ENCODE measurements at regions not wholly inside any gene's neighbourhood (a gene's known extent, or its start where the extent isn't known, plus 50 kb on each side); places are given as distances from the start of the nearest gene placed in this dataset.

DNA sequence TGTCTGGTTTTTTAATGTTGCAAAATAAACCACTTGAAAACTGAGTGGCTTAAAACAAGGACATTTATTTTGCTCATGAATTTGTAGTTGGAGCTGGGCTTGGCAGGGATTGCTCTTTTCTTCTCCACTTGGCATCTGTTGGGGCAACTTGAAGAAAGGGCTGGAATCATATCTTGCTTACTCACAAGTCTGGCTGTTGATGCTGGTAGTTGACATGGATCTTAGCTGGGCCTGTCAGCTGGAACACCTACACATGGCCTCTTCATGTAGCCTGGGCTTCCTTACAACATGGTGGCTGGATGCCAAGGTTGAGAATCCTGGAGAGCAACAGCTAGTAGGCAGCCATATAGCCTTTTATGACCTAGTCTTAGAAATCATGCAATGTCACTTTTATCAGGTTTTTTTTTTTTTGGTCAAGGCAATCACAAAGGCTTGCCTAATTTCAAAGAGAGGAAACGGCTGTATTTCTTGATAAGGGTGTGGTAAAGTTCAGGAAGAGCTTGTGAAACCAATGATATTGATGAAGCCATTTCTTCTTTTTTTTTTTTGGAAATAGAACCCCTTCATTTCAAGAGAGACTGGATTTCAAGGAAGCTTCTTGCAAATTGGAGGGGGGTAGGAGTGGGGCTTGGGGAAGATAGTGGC, 262.1 kb downstream of the IL20RB start:
- Histone ChIP-seq H3K4me3 (no peak overlapping the region), H3K36me3 (ENCODE audit: control insufficient read depth in 4 of 4, insufficient read depth in 4 of 4, low read length in 4 of 4) (no peaks in the 10 kb centered on the region), H3K27ac (ENCODE audit: low read depth in 1 of 2, low read length in 1 of 2) (no peak overlapping the region), H3K9ac (ENCODE audit: insufficient read depth in 1 of 2, low read length in 2 of 2) (no peak overlapping the region), H3K9me3 (ENCODE audit: control insufficient read depth in 4 of 4, insufficient read depth in 3 of 4, low read length in 3 of 4) (peaks cover 0 to 5% (median 1%) of the 10 kb centered on the region in 4 donors), H3K4me1 (ENCODE audit: control insufficient read depth in 5 of 5, insufficient read depth in 5 of 5, low read length in 5 of 5) (no peaks in the 10 kb centered on the region), H3K27me3 (ENCODE audit: control insufficient read depth in 3 of 3, insufficient read depth in 3 of 3, low read length in 2 of 3) (no peaks in the 10 kb centered on the region)
- WGBS, 2 donors = 39 to 63% methylated on average over 1 of the region's 1 CpG
- ATAC-seq (ENCODE audit: insufficient read depth, low FRiP score) (no peak), DNase-seq (no peak)
- no peak for TF ChIP-seq CTCF (IDR thresholded peaks at IDR 0.05; ENCODE audit: control extremely low read depth, extremely low read depth)

GRCh38 chr3:137222736-137223225, 265.0 kb downstream of the IL20RB start:
- no peaks in the 10 kb centered on the region for H3K4me1 ChIP-seq (ENCODE audit: control insufficient read depth in 5 of 5, insufficient read depth in 5 of 5, low read length in 5 of 5)
- no peak overlapping the region for H3K4me3 ChIP-seq
- no peak overlapping the region for H3K9ac ChIP-seq (ENCODE audit: insufficient read depth in 1 of 2, low read length in 2 of 2)
- H3K27me3 ChIP-seq (ENCODE audit: control insufficient read depth in 3 of 3, insufficient read depth in 3 of 3, low read length in 2 of 3) = no peaks in the 10 kb centered on the region
- ATAC-seq (ENCODE audit: insufficient read depth, low FRiP score) (no peak), DNase-seq (no peak)
- no peak overlapping the region for H3K27ac ChIP-seq (ENCODE audit: low read depth in 1 of 2, low read length in 1 of 2)
- H3K36me3 ChIP-seq (ENCODE audit: control insufficient read depth in 4 of 4, insufficient read depth in 4 of 4, low read length in 4 of 4) = no peaks in the 10 kb centered on the region
- TF ChIP-seq CTCF (IDR thresholded peaks at IDR 0.05; ENCODE audit: control extremely low read depth, extremely low read depth) = no peak
- peaks cover 0 to 5% (median 1%) of the 10 kb centered on the region in 4 donors for H3K9me3 ChIP-seq (ENCODE audit: control insufficient read depth in 4 of 4, insufficient read depth in 3 of 4, low read length in 3 of 4)
- 76 to 82% methylated on average over 2 of the region's 2 CpGs for WGBS, 2 donors

DNA sequence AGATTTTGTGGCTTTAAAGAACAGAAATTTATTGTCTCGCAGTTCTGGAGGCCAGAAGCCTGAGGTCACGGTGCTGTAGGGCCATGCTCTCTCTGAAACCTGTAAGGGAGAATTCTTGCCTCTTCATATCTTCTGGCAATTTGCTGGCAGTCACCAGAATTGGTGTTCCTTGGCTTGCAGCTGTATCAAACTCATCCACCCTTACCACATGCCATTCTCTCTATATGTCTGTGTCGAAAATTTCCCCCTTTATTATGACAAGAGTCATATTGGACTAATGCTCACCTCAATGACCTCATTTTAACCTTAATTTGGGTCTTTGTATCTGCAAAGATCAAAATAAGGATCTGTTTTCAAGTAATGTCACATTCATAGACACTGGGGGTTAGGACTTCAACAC, 266.7 kb downstream of the IL20RB start:
- no peaks in the 10 kb centered on the region for H3K27me3 ChIP-seq (ENCODE audit: control insufficient read depth in 3 of 3, insufficient read depth in 3 of 3, low read length in 2 of 3)
- ATAC-seq (ENCODE audit: insufficient read depth, low FRiP score) (no peak), DNase-seq (no peak)
- H3K9me3 ChIP-seq (ENCODE audit: control insufficient read depth in 4 of 4, insufficient read depth in 3 of 4, low read length in 3 of 4) = peaks cover 0 to 5% (median 1%) of the 10 kb centered on the region in 4 donors
- no peak overlapping the region for H3K9ac ChIP-seq (ENCODE audit: insufficient read depth in 1 of 2, low read length in 2 of 2)
- no peak for TF ChIP-seq CTCF (IDR thresholded peaks at IDR 0.05; ENCODE audit: control extremely low read depth, extremely low read depth)
- H3K4me1 ChIP-seq (ENCODE audit: control insufficient read depth in 5 of 5, insufficient read depth in 5 of 5, low read length in 5 of 5) = no peaks in the 10 kb centered on the region
- H3K36me3 ChIP-seq (ENCODE audit: control insufficient read depth in 4 of 4, insufficient read depth in 4 of 4, low read length in 4 of 4) = no peaks in the 10 kb centered on the region
- 82 to 91% methylated on average over 3 of the region's 3 CpGs for WGBS, 2 donors
- no peak overlapping the region for H3K27ac ChIP-seq (ENCODE audit: low read depth in 1 of 2, low read length in 1 of 2)
- no peak overlapping the region for H3K4me3 ChIP-seq

Data from lung (tissue), 11 donors.